Mesenchymal stem cell (in vitro differentiated cells and primary cell): ENCODE measurements at regions not wholly inside any gene's neighbourhood (a gene's known extent, or its start where the extent isn't known, plus 50 kb on each side); places are given as distances from the start of the nearest gene placed in this dataset.

ENCODE experiments used
- DNase-seq: peaks from one replicate; pipeline ENCODE4 v3.0.0-alpha.2; 2013
- H2AFZ ChIP-seq: one replicate; pipeline ENCODE4 v1.6.1; 2013; ENCODE audit warnings: low read depth, mild to moderate bottlenecking, control low read depth, inconsistent platforms, low read length, moderate library complexity
- H2AK5ac ChIP-seq: 2 replicates; pipeline ENCODE4 v1.6.1; 2013; ENCODE audit warnings: low read length, moderate library complexity, mild to moderate bottlenecking, inconsistent platforms; ENCODE audit not compliant: severe bottlenecking
- H2BK120ac ChIP-seq: one replicate; pipeline ENCODE4 v1.6.1; 2013; ENCODE audit warnings: low read depth, mild to moderate bottlenecking, inconsistent platforms, low read length, moderate library complexity
- H2BK12ac ChIP-seq, 2 experiments: one replicate each; pipeline ENCODE4 v1.6.1; 2013; ENCODE audit warnings: inconsistent platforms in 2 of 2, low read length in 2 of 2, mild to moderate bottlenecking in 2 of 2, moderate library complexity in 2 of 2, control low read depth in 1 of 2
- H2BK15ac ChIP-seq: one replicate; pipeline ENCODE4 v1.6.1; 2013; ENCODE audit warnings: mild to moderate bottlenecking, low read depth, inconsistent platforms; ENCODE audit not compliant: poor library complexity, severe bottlenecking
- H2BK5ac ChIP-seq: 2 replicates; pipeline ENCODE4 v1.6.1; 2013; ENCODE audit warnings: low read depth, mild to moderate bottlenecking, low read length, control low read depth, inconsistent platforms; ENCODE audit not compliant: poor library complexity, severe bottlenecking
- H3K14ac ChIP-seq, 2 experiments: one replicate each; pipeline ENCODE4 v1.6.1; 2013; ENCODE audit warnings: inconsistent platforms in 2 of 2, low read length in 2 of 2, control low read depth in 1 of 2, mild to moderate bottlenecking in 1 of 2, moderate library complexity in 1 of 2
- H3K18ac ChIP-seq, 2 experiments: one replicate each; pipeline ENCODE4 v1.6.1; 2013; ENCODE audit warnings: inconsistent platforms in 2 of 2, low read length in 2 of 2, control low read depth in 1 of 2, low read depth in 1 of 2, mild to moderate bottlenecking in 1 of 2
- H3K23ac ChIP-seq, 2 experiments: one replicate each; pipeline ENCODE4 v1.6.1; 2013; ENCODE audit warnings: inconsistent platforms in 2 of 2, low read length in 2 of 2, mild to moderate bottlenecking in 2 of 2, moderate library complexity in 2 of 2, control low read depth in 1 of 2
- H3K27ac ChIP-seq: 2 replicates; pipeline ENCODE4 v1.5.1; 2013; ENCODE audit warnings: mild to moderate bottlenecking, moderate library complexity, low read length, control low read depth, inconsistent platforms; ENCODE audit not compliant: poor library complexity, severe bottlenecking
- H3K27me3 ChIP-seq, 2 experiments: 2 replicates each; pipeline versions ENCODE4 v1.6.1 to v1.7.0; 2013; ENCODE audit warnings: low read length in 2 of 2, mild to moderate bottlenecking in 2 of 2, moderate library complexity in 2 of 2, control low read depth in 1 of 2, inconsistent platforms in 1 of 2; ENCODE audit not compliant: control insufficient read depth in 1 of 2, insufficient read depth in 1 of 2
- H3K36me3 ChIP-seq, 2 experiments: 2 replicates each; pipeline versions ENCODE4 v1.6.1 to v1.7.0; 2013; ENCODE audit warnings: low read length in 2 of 2, control low read depth in 1 of 2, inconsistent platforms in 1 of 2, low read depth in 1 of 2, mild to moderate bottlenecking in 1 of 2; ENCODE audit not compliant: insufficient read depth in 2 of 2, control insufficient read depth in 1 of 2
- H3K4ac ChIP-seq, 2 experiments: one replicate each; pipeline ENCODE4 v1.6.1; 2013; ENCODE audit warnings: inconsistent platforms in 2 of 2, low read length in 2 of 2, mild to moderate bottlenecking in 2 of 2, moderate library complexity in 2 of 2, control low read depth in 1 of 2, low read depth in 1 of 2
- H3K4me1 ChIP-seq: 2 replicates; pipeline ENCODE4 v1.6.1; 2013; ENCODE audit warnings: low read depth, low read length, control low read depth; ENCODE audit not compliant: control insufficient read depth, insufficient read depth
- H3K4me2 ChIP-seq: 2 replicates; pipeline ENCODE4 v1.6.1; 2013; ENCODE audit warnings: low read length, mild to moderate bottlenecking, inconsistent platforms; ENCODE audit not compliant: poor library complexity, severe bottlenecking
- H3K4me3 ChIP-seq, 2 experiments: 2 replicates each; pipeline versions ENCODE4 v1.5.1 to v1.7.0; 2013; ENCODE audit warnings: low read length in 2 of 2, mild to moderate bottlenecking in 2 of 2, control low read depth in 1 of 2, low read depth in 1 of 2; ENCODE audit not compliant: insufficient read depth in 1 of 2
- H3K79me1 ChIP-seq: replicated peaks from 2 replicates; pipeline ENCODE4 v1.6.1; 2013; ENCODE audit warnings: mild to moderate bottlenecking, control low read depth, low read length, inconsistent platforms; ENCODE audit not compliant: poor library complexity, severe bottlenecking
- H3K9ac ChIP-seq: 2 replicates; pipeline ENCODE4 v1.7.0; 2013; ENCODE audit warnings: mild to moderate bottlenecking, low read length, moderate library complexity
- H3K9me3 ChIP-seq: 2 replicates; pipeline ENCODE4 v1.7.0; 2013; ENCODE audit warnings: mild to moderate bottlenecking, low read length; ENCODE audit not compliant: control insufficient read depth
- H4K8ac ChIP-seq: one replicate; pipeline ENCODE4 v1.6.1; 2013; ENCODE audit warnings: inconsistent platforms, mild to moderate bottlenecking, low read length, moderate library complexity
- H4K91ac ChIP-seq: one replicate; pipeline ENCODE4 v1.6.1; 2013; ENCODE audit warnings: mild to moderate bottlenecking, low read length, inconsistent platforms
- WGBS: methylation state at CpG from one replicate; pipeline ENCODE4 v1.1.7; 2013; ENCODE audit warnings: mixed read lengths; 5-methylcytosine and 5-hydroxymethylcytosine counted together

- Histone ChIP-seq H4K91ac (no peak overlapping the region), H3K4me2 (no peak overlapping the region), H3K36me3 (no peaks in the 10 kb centered on the region), H4K8ac (no peak overlapping the region), H2BK120ac (no peak overlapping the region), H2BK12ac (no peak overlapping the region), H3K9me3 (no peaks in the 10 kb centered on the region), H3K4ac (no peak overlapping the region), H3K14ac (no peak overlapping the region), H2AFZ (no peak overlapping the region), H3K4me3 (no peak overlapping the region), H3K9ac (no peak overlapping the region), H2BK5ac (no peak overlapping the region), H2BK15ac (no peak overlapping the region), H3K4me1 (no peaks in the 10 kb centered on the region), H3K18ac (no peak overlapping the region), H3K27ac (no peak overlapping the region), H3K79me1 (no peaks in the 10 kb centered on the region), H2AK5ac (no peak overlapping the region), H3K27me3 (peaks cover 0 to 17% of the 10 kb centered on the region in 2 experiments), H3K23ac (no peak overlapping the region)
- WGBS = 91% methylated on average over 7 of the region's 7 CpGs
- DNase-seq = no peak
These were observed 135.4 kb upstream of the MSX2 start for GRCh38 chr5:174589011-174589410.

GRCh38 chr5:174589599-174589998 lies 134.8 kb upstream of the MSX2 start:
- H2AK5ac ChIP-seq = no peak overlapping the region
- H3K4ac ChIP-seq = no peak overlapping the region
- H3K4me3 ChIP-seq = no peak overlapping the region
- H2AFZ ChIP-seq = no peak overlapping the region
- no peak overlapping the region for H4K8ac ChIP-seq
- peaks cover 0 to 13% of the 10 kb centered on the region in 2 experiments for H3K27me3 ChIP-seq
- no peak overlapping the region for H3K4me2 ChIP-seq
- no peaks in the 10 kb centered on the region for H3K9me3 ChIP-seq
- no peak overlapping the region for H4K91ac ChIP-seq
- no peak overlapping the region for H3K18ac ChIP-seq
- DNase-seq = no peak
- no peaks in the 10 kb centered on the region for H3K79me1 ChIP-seq
- WGBS = 82% methylated on average over 11 of the region's 11 CpGs
- H3K14ac ChIP-seq = no peak overlapping the region
- H2BK5ac ChIP-seq = no peak overlapping the region
- no peaks in the 10 kb centered on the region for H3K4me1 ChIP-seq
- no peak overlapping the region for H2BK15ac ChIP-seq
- no peaks in the 10 kb centered on the region for H3K36me3 ChIP-seq
- no peak overlapping the region for H2BK120ac ChIP-seq
- H2BK12ac ChIP-seq = no peak overlapping the region
- H3K9ac ChIP-seq = no peak overlapping the region
- no peak overlapping the region for H3K23ac ChIP-seq
- H3K27ac ChIP-seq = no peak overlapping the region

- WGBS = 91% methylated on average over 3 of the region's 3 CpGs
- H3K18ac ChIP-seq = no peak overlapping the region
- no peak overlapping the region for H2BK15ac ChIP-seq
- H3K4me3 ChIP-seq = no peak overlapping the region
- H3K4ac ChIP-seq = no peak overlapping the region
- no peak overlapping the region for H2BK12ac ChIP-seq
- DNase-seq = no peak
- no peaks in the 10 kb centered on the region for H3K36me3 ChIP-seq
- no peak overlapping the region for H4K8ac ChIP-seq
- H3K23ac ChIP-seq = no peak overlapping the region
- no peak overlapping the region for H3K14ac ChIP-seq
- no peak overlapping the region for H2AFZ ChIP-seq
- H3K27me3 ChIP-seq = peaks cover 0 to 13% of the 10 kb centered on the region in 2 experiments
- H2BK5ac ChIP-seq = no peak overlapping the region
- no peak overlapping the region for H3K4me2 ChIP-seq
- H3K79me1 ChIP-seq = no peaks in the 10 kb centered on the region
- no peak overlapping the region for H4K91ac ChIP-seq
- no peak overlapping the region for H2AK5ac ChIP-seq
- no peak overlapping the region for H2BK120ac ChIP-seq
- H3K4me1 ChIP-seq = no peaks in the 10 kb centered on the region
- H3K27ac ChIP-seq = no peak overlapping the region
- H3K9me3 ChIP-seq = no peaks in the 10 kb centered on the region
- H3K9ac ChIP-seq = no peak overlapping the region
These were observed 133.6 kb upstream of the MSX2 start for GRCh38 chr5:174590820-174591219.

- DNase-seq = peak; percentile 32
- Histone ChIP-seq H3K9ac (no peak overlapping the region), H4K8ac (no peak overlapping the region), H2BK15ac (no peak overlapping the region), H2AK5ac (no peak overlapping the region), H4K91ac (no peak overlapping the region), H3K27ac (no peak overlapping the region), H3K18ac (no peak overlapping the region), H3K36me3 (no peaks in the 10 kb centered on the region), H2BK12ac (no peak overlapping the region), H2BK5ac (no peak overlapping the region), H3K79me1 (no peaks in the 10 kb centered on the region), H3K14ac (no peak overlapping the region), H3K4ac (no peak overlapping the region), H3K27me3 (peaks cover 0 to 17% of the 10 kb centered on the region in 2 experiments), H3K9me3 (no peaks in the 10 kb centered on the region), H3K4me1 (no peaks in the 10 kb centered on the region), H3K23ac (no peak overlapping the region), H3K4me2 (no peak overlapping the region), H2AFZ (no peak overlapping the region), H2BK120ac (no peak overlapping the region), H3K4me3 (no peak overlapping the region)
- 92% methylated on average over 1 of the region's 1 CpG for WGBS
These were observed 128.0 kb upstream of the MSX2 start for GRCh38 chr5:174596429-174596828.
